ENCODE measurements at regions not wholly inside any gene's neighbourhood (a gene's known extent, or its start where the extent isn't known, plus 50 kb on each side); places are given as distances from the start of the nearest gene placed in this dataset.

DNA sequence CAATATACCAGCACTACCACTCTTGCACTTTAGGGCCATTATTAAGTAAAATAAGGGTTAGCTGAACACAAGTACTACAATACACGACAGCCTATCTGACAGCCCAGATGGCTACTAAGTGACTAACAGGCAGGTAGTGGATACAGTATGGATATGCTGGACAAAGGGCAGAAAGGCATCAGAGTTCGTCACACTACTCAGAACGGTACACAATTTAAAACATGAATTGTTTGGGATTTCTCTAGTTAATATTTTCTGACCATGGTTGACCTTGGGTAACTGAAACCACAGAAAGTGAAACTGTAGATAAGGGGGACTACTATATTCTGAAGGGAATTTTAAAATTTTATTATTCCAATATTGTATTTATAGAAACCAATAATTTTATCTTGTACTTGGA lies 101.3 kb upstream of the SKAP2 start:
- ChIA-PET POLR2A (no interaction called here), CTCF (interaction anchor here (0.6 kb wide), 1 partner anchor 16 kb away, joined by 3 read pairs; no protein-coding TSS in a partner anchor)
- Histone ChIP-seq H3K4me1 (ENCODE audit: control insufficient read depth in 1 of 2, insufficient read depth in 2 of 2, low read depth in 1 of 2, low read length in 1 of 2) (no peaks in the 10 kb centered on the region), H3K9me2 (no peaks in the 10 kb centered on the region), H3K79me2 (ENCODE audit: insufficient read depth) (no peaks in the 10 kb centered on the region), H3K4me2 (no peak overlapping the region), H3K9me3 (no peaks in the 10 kb centered on the region), H3K36me3 (replicated peaks in 1 of 2; ENCODE audit: control insufficient read depth in 1 of 2, insufficient read depth in 2 of 2, low read length in 1 of 2) (no peaks in the 10 kb centered on the region), H3K9ac (no peak overlapping the region), H3F3A (replicated peaks; ENCODE audit: insufficient read depth) (no peaks in the 10 kb centered on the region), H3K27ac (ENCODE audit: low read depth in 2 of 2, low read length in 1 of 2) (no peak overlapping the region), H4K20me1 (ENCODE audit: insufficient read depth) (no peaks in the 10 kb centered on the region), H3K4me3 (ENCODE audit: low read depth in 2 of 2, low read length in 1 of 2) (no peak overlapping the region), H2AFZ (ENCODE audit: low read depth) (no peak overlapping the region), H3K27me3 (ENCODE audit: insufficient read depth) (peaks cover 5% of the 10 kb centered on the region)
- no peak for DNase-seq
- TF ChIP-seq GABPA (IDR thresholded peaks at IDR 0.05; ENCODE audit: low read depth) (no peak), TEAD4 (IDR thresholded peaks at IDR 0.05; ENCODE audit: borderline replicate concordance, insufficient read depth) (no peak), TCF12 (IDR thresholded peaks at IDR 0.05) (no peak), NFIC (IDR thresholded peaks at IDR 0.05; ENCODE audit: borderline replicate concordance) (no peak), CHD2 (IDR thresholded peaks at IDR 0.05; ENCODE audit: low read length, partially characterized antibody) (no peak), SIN3A (IDR thresholded peaks at IDR 0.05; ENCODE audit: borderline replicate concordance, low read depth, low read length) (no peak)
- TF ChIP-seq, protein P1, sequence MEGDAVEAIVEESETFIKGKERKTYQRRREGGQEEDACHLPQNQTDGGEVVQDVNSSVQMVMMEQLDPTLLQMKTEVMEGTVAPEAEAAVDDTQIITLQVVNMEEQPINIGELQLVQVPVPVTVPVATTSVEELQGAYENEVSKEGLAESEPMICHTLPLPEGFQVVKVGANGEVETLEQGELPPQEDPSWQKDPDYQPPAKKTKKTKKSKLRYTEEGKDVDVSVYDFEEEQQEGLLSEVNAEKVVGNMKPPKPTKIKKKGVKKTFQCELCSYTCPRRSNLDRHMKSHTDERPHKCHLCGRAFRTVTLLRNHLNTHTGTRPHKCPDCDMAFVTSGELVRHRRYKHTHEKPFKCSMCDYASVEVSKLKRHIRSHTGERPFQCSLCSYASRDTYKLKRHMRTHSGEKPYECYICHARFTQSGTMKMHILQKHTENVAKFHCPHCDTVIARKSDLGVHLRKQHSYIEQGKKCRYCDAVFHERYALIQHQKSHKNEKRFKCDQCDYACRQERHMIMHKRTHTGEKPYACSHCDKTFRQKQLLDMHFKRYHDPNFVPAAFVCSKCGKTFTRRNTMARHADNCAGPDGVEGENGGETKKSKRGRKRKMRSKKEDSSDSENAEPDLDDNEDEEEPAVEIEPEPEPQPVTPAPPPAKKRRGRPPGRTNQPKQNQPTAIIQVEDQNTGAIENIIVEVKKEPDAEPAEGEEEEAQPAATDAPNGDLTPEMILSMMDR (IDR thresholded peaks at IDR 0.05), result no peak
- WGBS (ENCODE audit: low lambda C conversion rate), result 4% methylated on average over 3 of the region's 3 CpGs

DNA sequence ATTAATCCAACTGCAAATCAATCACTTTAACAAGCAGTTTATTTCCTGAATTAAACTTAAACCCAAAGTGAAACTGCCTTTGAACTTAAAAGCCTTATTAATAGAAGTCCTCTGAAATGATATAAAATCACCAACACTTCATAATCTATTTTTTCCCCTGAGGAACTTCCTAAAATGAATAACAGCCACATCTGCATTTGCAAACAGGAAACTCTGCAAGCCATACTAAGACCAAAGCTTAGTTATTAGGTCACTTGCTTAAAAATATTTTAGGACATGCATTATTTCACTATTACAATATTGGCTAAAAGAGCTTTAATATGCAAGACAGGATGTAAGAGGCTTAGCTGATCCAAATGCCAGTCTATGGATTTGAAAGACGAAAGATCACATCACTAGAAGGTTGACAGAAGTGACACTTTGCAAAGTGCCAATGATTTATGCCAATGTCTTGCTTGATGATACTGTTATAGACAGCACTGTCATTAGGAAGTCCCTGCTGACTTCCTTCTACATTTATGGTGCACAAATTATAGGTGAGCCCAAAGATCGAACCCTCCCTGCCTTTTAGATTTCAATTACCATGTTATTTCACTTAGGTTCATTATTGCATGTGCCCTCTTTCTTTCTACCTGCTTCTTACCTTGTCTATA lies 99.9 kb upstream of the SKAP2 start:
- H3K4me3 ChIP-seq (ENCODE audit: low read depth in 2 of 2, low read length in 1 of 2), result no peak overlapping the region
- no peaks in the 10 kb centered on the region for H3F3A ChIP-seq (replicated peaks; ENCODE audit: insufficient read depth)
- no peaks in the 10 kb centered on the region for H3K9me2 ChIP-seq
- no peaks in the 10 kb centered on the region for H3K36me3 ChIP-seq (replicated peaks in 1 of 2; ENCODE audit: control insufficient read depth in 1 of 2, insufficient read depth in 2 of 2, low read length in 1 of 2)
- H3K9ac ChIP-seq, result no peak overlapping the region
- peaks cover 5% of the 10 kb centered on the region for H3K27me3 ChIP-seq (ENCODE audit: insufficient read depth)
- H3K4me2 ChIP-seq, result no peak overlapping the region
- CTCF ChIA-PET, result interaction anchor here (0.7 to 0.9 kb wide), 2 partner anchors 215 to 296 kb away, joined by 3 read pairs; no protein-coding TSS in a partner anchor
- no peaks in the 10 kb centered on the region for H3K9me3 ChIP-seq
- no peak for DNase-seq
- H3K4me1 ChIP-seq (ENCODE audit: control insufficient read depth in 1 of 2, insufficient read depth in 2 of 2, low read depth in 1 of 2, low read length in 1 of 2), result no peaks in the 10 kb centered on the region
- no peaks in the 10 kb centered on the region for H4K20me1 ChIP-seq (ENCODE audit: insufficient read depth)
- H3K27ac ChIP-seq (ENCODE audit: low read depth in 2 of 2, low read length in 1 of 2), result no peak overlapping the region
- 4% methylated on average over 2 of the region's 2 CpGs for WGBS (ENCODE audit: low lambda C conversion rate)
- POLR2A ChIA-PET, result no interaction called here
- H3K79me2 ChIP-seq (ENCODE audit: insufficient read depth), result no peaks in the 10 kb centered on the region
- no peak overlapping the region for H2AFZ ChIP-seq (ENCODE audit: low read depth)
- no peak for TF ChIP-seq EZH2phosphoT487 (IDR thresholded peaks at IDR 0.05; ENCODE audit: borderline replicate concordance, low read depth)
- TF ChIP-seq, protein P2, sequence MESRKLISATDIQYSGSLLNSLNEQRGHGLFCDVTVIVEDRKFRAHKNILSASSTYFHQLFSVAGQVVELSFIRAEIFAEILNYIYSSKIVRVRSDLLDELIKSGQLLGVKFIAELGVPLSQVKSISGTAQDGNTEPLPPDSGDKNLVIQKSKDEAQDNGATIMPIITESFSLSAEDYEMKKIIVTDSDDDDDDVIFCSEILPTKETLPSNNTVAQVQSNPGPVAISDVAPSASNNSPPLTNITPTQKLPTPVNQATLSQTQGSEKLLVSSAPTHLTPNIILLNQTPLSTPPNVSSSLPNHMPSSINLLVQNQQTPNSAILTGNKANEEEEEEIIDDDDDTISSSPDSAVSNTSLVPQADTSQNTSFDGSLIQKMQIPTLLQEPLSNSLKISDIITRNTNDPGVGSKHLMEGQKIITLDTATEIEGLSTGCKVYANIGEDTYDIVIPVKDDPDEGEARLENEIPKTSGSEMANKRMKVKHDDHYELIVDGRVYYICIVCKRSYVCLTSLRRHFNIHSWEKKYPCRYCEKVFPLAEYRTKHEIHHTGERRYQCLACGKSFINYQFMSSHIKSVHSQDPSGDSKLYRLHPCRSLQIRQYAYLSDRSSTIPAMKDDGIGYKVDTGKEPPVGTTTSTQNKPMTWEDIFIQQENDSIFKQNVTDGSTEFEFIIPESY (IDR thresholded peaks at IDR 0.05; ENCODE audit: borderline replicate concordance, low read depth), result no peak
- TF ChIP-seq FOXJ3 (CRISPR knock-in tag; IDR thresholded peaks at IDR 0.05), result no peak
- TF ChIP-seq MEF2A (IDR thresholded peaks at IDR 0.05; ENCODE audit: borderline replicate concordance, low read depth), result no peak
- TF ChIP-seq NRF1 (IDR thresholded peaks at IDR 0.05; ENCODE audit: low read depth, low read length), result no peak
- TF ChIP-seq, protein P3, sequence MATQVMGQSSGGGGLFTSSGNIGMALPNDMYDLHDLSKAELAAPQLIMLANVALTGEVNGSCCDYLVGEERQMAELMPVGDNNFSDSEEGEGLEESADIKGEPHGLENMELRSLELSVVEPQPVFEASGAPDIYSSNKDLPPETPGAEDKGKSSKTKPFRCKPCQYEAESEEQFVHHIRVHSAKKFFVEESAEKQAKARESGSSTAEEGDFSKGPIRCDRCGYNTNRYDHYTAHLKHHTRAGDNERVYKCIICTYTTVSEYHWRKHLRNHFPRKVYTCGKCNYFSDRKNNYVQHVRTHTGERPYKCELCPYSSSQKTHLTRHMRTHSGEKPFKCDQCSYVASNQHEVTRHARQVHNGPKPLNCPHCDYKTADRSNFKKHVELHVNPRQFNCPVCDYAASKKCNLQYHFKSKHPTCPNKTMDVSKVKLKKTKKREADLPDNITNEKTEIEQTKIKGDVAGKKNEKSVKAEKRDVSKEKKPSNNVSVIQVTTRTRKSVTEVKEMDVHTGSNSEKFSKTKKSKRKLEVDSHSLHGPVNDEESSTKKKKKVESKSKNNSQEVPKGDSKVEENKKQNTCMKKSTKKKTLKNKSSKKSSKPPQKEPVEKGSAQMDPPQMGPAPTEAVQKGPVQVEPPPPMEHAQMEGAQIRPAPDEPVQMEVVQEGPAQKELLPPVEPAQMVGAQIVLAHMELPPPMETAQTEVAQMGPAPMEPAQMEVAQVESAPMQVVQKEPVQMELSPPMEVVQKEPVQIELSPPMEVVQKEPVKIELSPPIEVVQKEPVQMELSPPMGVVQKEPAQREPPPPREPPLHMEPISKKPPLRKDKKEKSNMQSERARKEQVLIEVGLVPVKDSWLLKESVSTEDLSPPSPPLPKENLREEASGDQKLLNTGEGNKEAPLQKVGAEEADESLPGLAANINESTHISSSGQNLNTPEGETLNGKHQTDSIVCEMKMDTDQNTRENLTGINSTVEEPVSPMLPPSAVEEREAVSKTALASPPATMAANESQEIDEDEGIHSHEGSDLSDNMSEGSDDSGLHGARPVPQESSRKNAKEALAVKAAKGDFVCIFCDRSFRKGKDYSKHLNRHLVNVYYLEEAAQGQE (IDR thresholded peaks at IDR 0.05; ENCODE audit: low read depth, low read length), result no peak
- TF ChIP-seq, protein P4, sequence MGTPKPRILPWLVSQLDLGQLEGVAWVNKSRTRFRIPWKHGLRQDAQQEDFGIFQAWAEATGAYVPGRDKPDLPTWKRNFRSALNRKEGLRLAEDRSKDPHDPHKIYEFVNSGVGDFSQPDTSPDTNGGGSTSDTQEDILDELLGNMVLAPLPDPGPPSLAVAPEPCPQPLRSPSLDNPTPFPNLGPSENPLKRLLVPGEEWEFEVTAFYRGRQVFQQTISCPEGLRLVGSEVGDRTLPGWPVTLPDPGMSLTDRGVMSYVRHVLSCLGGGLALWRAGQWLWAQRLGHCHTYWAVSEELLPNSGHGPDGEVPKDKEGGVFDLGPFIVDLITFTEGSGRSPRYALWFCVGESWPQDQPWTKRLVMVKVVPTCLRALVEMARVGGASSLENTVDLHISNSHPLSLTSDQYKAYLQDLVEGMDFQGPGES (IDR thresholded peaks at IDR 0.05; ENCODE audit: low read depth, low read length), result no peak
- TF ChIP-seq FOSL2 (IDR thresholded peaks at IDR 0.05; ENCODE audit: borderline replicate concordance, low read depth), result no peak
- no peak for TF ChIP-seq MXI1 (IDR thresholded peaks at IDR 0.05; ENCODE audit: low read depth, low read length)
- no peak for TF ChIP-seq NFIC (IDR thresholded peaks at IDR 0.05; ENCODE audit: borderline replicate concordance)
- TF ChIP-seq TAF1 (IDR thresholded peaks at IDR 0.05; ENCODE audit: borderline replicate concordance, low read depth, low read length), result no peak
- no peak for TF ChIP-seq GATA2 (CRISPR knock-in tag; IDR thresholded peaks at IDR 0.05)
- no peak for TF ChIP-seq EP300 (IDR thresholded peaks at IDR 0.05; ENCODE audit: borderline replicate concordance in 1 of 2, low read depth in 1 of 2, low read length in 1 of 2)
